ENCODE measurements at regions not wholly inside any gene's neighbourhood (a gene's known extent, or its start where the extent isn't known, plus 50 kb on each side); places are given as distances from the start of the nearest gene placed in this dataset.

- Mint-ChIP-seq H3K36me3 (ENCODE audit: low read depth) (no peaks in the 10 kb centered on the region), H3K27me3 (ENCODE audit: insufficient read depth, low read depth, poor library complexity) (no peaks in the 10 kb centered on the region), H3K9me3 (no peaks in the 10 kb centered on the region), H3K27ac (no peak overlapping the region), H3K4me1 (peaks cover 8% of the 10 kb centered on the region; the same call in 2 of the 3 replicates), H3K4me3 (no peak overlapping the region)
- Histone ChIP-seq H3K4me2 (no peak overlapping the region), H3K9me2 (ENCODE audit: insufficient read depth) (0 out of 2 replicates have a peak, but pooled peaks cover 3% of the 10 kb centered on the region), H3K27me3 (ENCODE audit: insufficient read depth) (no peaks in the 10 kb centered on the region), H3F3A (replicated peaks; ENCODE audit: low read depth) (no peaks in the 10 kb centered on the region), H3K4me1 (ENCODE audit: insufficient read depth) (peaks cover 11% of the 10 kb centered on the region), H4K20me1 (replicated peaks; ENCODE audit: insufficient read depth) (no peaks in the 10 kb centered on the region), H3K36me3 (ENCODE audit: insufficient read depth) (no peaks in the 10 kb centered on the region), H2AFZ (no peak overlapping the region), H3K27ac (ENCODE audit: low read depth) (no peak overlapping the region), H3K79me2 (replicated peaks; ENCODE audit: insufficient read depth) (no peaks in the 10 kb centered on the region), H3K4me3 (no peak overlapping the region)
- no peak for ATAC-seq
- TF ChIP-seq ZNF331 (CRISPR knock-in tag; IDR thresholded peaks at IDR 0.05; ENCODE audit: low read depth) (no peak), ZNF114 (CRISPR knock-in tag; IDR thresholded peaks at IDR 0.05) (no peak), CTCF (conservative IDR thresholded peaks at IDR 0.05; ENCODE audit: low read depth in 2 of 2) (no peak), POLR2AphosphoS5 (IDR thresholded peaks at IDR 0.05; ENCODE audit: low read depth) (no peak), EZH2 (IDR thresholded peaks at IDR 0.05; ENCODE audit: low read depth, unreplicated experiment) (no peak)
- no peak for DNase-seq (ENCODE audit: low spot score)
These were observed 398.0 kb downstream of the MAGEB5 start for GRCh38 chrX:26613956-26614355.

- Histone ChIP-seq H3K4me3 (no peak overlapping the region), H3K27ac (ENCODE audit: low read depth) (no peak overlapping the region), H3K79me2 (replicated peaks; ENCODE audit: insufficient read depth) (no peaks in the 10 kb centered on the region), H3F3A (replicated peaks; ENCODE audit: low read depth) (no peaks in the 10 kb centered on the region), H3K4me2 (no peak overlapping the region), H2AFZ (no peak overlapping the region), H3K36me3 (ENCODE audit: insufficient read depth) (no peaks in the 10 kb centered on the region), H4K20me1 (replicated peaks; ENCODE audit: insufficient read depth) (no peaks in the 10 kb centered on the region), H3K27me3 (ENCODE audit: insufficient read depth) (no peaks in the 10 kb centered on the region), H3K9me2 (ENCODE audit: insufficient read depth) (no peaks in the 10 kb centered on the region), H3K4me1 (ENCODE audit: insufficient read depth) (peaks cover 11% of the 10 kb centered on the region)
- ATAC-seq (no peak), DNase-seq (ENCODE audit: low spot score) (no peak)
- Mint-ChIP-seq H3K9me3 (no peaks in the 10 kb centered on the region), H3K27ac (no peak overlapping the region), H3K4me3 (no peak overlapping the region), H3K4me1 (peaks cover 6% of the 10 kb centered on the region; the same call in 2 of the 3 replicates), H3K27me3 (ENCODE audit: insufficient read depth, low read depth, poor library complexity) (no peaks in the 10 kb centered on the region), H3K36me3 (ENCODE audit: low read depth) (no peaks in the 10 kb centered on the region)
- TF ChIP-seq CTCF (conservative IDR thresholded peaks at IDR 0.05; ENCODE audit: low read depth in 2 of 2): no peak
These were observed 391.0 kb downstream of the MAGEB5 start for GRCh38 chrX:26606971-26607370.

GRCh38 chrX:26597981-26598380, 382.0 kb downstream of the MAGEB5 start:
- TF ChIP-seq ZNF114 (CRISPR knock-in tag; IDR thresholded peaks at IDR 0.05) (no peak), CTCF (conservative IDR thresholded peaks at IDR 0.05; ENCODE audit: low read depth in 2 of 2) (no peak)
- Mint-ChIP-seq H3K27ac (no peak overlapping the region), H3K36me3 (ENCODE audit: low read depth) (no peaks in the 10 kb centered on the region), H3K9me3 (no peaks in the 10 kb centered on the region), H3K4me3 (no peak overlapping the region), H3K27me3 (ENCODE audit: insufficient read depth, low read depth, poor library complexity) (no peaks in the 10 kb centered on the region), H3K4me1 (no peaks in the 10 kb centered on the region)
- Histone ChIP-seq H3K4me1 (ENCODE audit: insufficient read depth) (no peaks in the 10 kb centered on the region), H3F3A (replicated peaks; ENCODE audit: low read depth) (no peaks in the 10 kb centered on the region), H3K36me3 (ENCODE audit: insufficient read depth) (no peaks in the 10 kb centered on the region), H2AFZ (no peak overlapping the region), H3K27me3 (ENCODE audit: insufficient read depth) (no peaks in the 10 kb centered on the region), H3K4me2 (no peak overlapping the region), H3K4me3 (no peak overlapping the region), H4K20me1 (replicated peaks; ENCODE audit: insufficient read depth) (no peaks in the 10 kb centered on the region), H3K27ac (ENCODE audit: low read depth) (no peak overlapping the region), H3K9me2 (ENCODE audit: insufficient read depth) (no peaks in the 10 kb centered on the region), H3K79me2 (replicated peaks; ENCODE audit: insufficient read depth) (no peaks in the 10 kb centered on the region)
- no peak for ATAC-seq
- DNase-seq (ENCODE audit: low spot score): no peak

Data from GM23338 (cell line).